ENCODE measurements at regions not wholly inside any gene's neighbourhood (a gene's known extent, or its start where the extent isn't known, plus 50 kb on each side); places are given as distances from the start of the nearest gene placed in this dataset.

- Histone ChIP-seq H3K9ac (ENCODE audit: low read length) (no peak overlapping the region), H3K4me3 (ENCODE audit: control extremely low read depth in 1 of 5, extremely low read depth in 1 of 5, insufficient read depth in 1 of 5, low read depth in 2 of 5, low read length in 4 of 5) (no peak overlapping the region), H3K27ac (ENCODE audit: low read length in 2 of 2) (no peak overlapping the region), H3K9me3 (ENCODE audit: control extremely low read depth in 1 of 3, control insufficient read depth in 2 of 3, insufficient read depth in 1 of 3, low read length in 2 of 3) (peaks cover 0 to 3% (median 0%) of the 10 kb centered on the region in 3 donors), H3K4me2 (replicated peaks; ENCODE audit: low read depth, low read length, poor library complexity, severe bottlenecking) (peak overlapping the region; percentile 8), H2AFZ (ENCODE audit: insufficient read depth, low read depth, low read length, poor library complexity, severe bottlenecking) (no peak overlapping the region), H3K79me2 (ENCODE audit: control insufficient read depth, insufficient read depth, low read length) (no peaks in the 10 kb centered on the region), H3K27me3 (replicated peaks in 1 of 4; ENCODE audit: control extremely low read depth in 1 of 4, control insufficient read depth in 3 of 4, insufficient read depth in 4 of 4, low read length in 3 of 4) (peaks cover 0 to 7% (median 2%) of the 10 kb centered on the region in 4 experiments), H3K36me3 (replicated peaks in 1 of 2; ENCODE audit: control extremely low read depth in 1 of 2, control insufficient read depth in 1 of 2, extremely low read depth in 1 of 2, insufficient read depth in 2 of 2, low read length in 1 of 2) (no peaks in the 10 kb centered on the region), H4K20me1 (ENCODE audit: control insufficient read depth, insufficient read depth, low read length, poor library complexity, severe bottlenecking) (no peaks in the 10 kb centered on the region), H3K4me1 (ENCODE audit: control insufficient read depth in 2 of 2, insufficient read depth in 2 of 2, low read length in 2 of 2) (peaks cover 0 to 10% of the 10 kb centered on the region in 2 donors)
- ATAC-seq (ENCODE audit: low read depth) (no peak), DNase-seq (no peak)
- POLR2A ChIA-PET = interaction anchor here (0.7 kb wide), 1 partner anchor 35 kb away, joined by 3 read pairs; no protein-coding TSS in a partner anchor
- WGBS (ENCODE audit: insufficient coverage) = 78% methylated on average over 51 of the region's 64 CpGs
- peaks cover 10% of the 10 kb centered on the region for H3K4me1 Mint-ChIP-seq
- H3K27me3 Mint-ChIP-seq = peaks cover 21% of the 10 kb centered on the region
- no peaks in the 10 kb centered on the region for H3K9me3 Mint-ChIP-seq (ENCODE audit: insufficient read depth)
- peak overlapping the region; percentile 21 for H3K4me3 Mint-ChIP-seq
- TF ChIP-seq EZH2 (IDR thresholded peaks at IDR 0.05; ENCODE audit: borderline replicate concordance, insufficient read depth, low read depth, low read length, poor library complexity, severe bottlenecking) (no peak), CTCF (IDR thresholded peaks at IDR 0.05) (no peak)
- CTCF ChIA-PET = no interaction called here
- peak overlapping the region; percentile 47 for H3K27ac Mint-ChIP-seq
- intact Hi-C loops (cut with micrococcal nuclease) = no loop called here
Measured at GRCh38 chr17:83152745-83153611, 73.6 kb downstream of the METRNL start.

GRCh38 chr17:83153681-83154310 is 74.4 kb downstream of the METRNL start:
- TF ChIP-seq CTCF (IDR thresholded peaks at IDR 0.05) (no peak), EZH2 (IDR thresholded peaks at IDR 0.05; ENCODE audit: borderline replicate concordance, insufficient read depth, low read depth, low read length, poor library complexity, severe bottlenecking) (no peak)
- POLR2A ChIA-PET = no interaction called here
- no peak overlapping the region for H3K4me3 ChIP-seq (ENCODE audit: control extremely low read depth in 1 of 5, extremely low read depth in 1 of 5, insufficient read depth in 1 of 5, low read depth in 2 of 5, low read length in 4 of 5)
- ATAC-seq (ENCODE audit: low read depth) (no peak), DNase-seq (no peak)
- no peak overlapping the region for H2AFZ ChIP-seq (ENCODE audit: insufficient read depth, low read depth, low read length, poor library complexity, severe bottlenecking)
- H4K20me1 ChIP-seq (ENCODE audit: control insufficient read depth, insufficient read depth, low read length, poor library complexity, severe bottlenecking) = no peaks in the 10 kb centered on the region
- Mint-ChIP-seq H3K9me3 (ENCODE audit: insufficient read depth) (no peaks in the 10 kb centered on the region), H3K27ac (no peak overlapping the region), H3K4me1 (peaks cover 10% of the 10 kb centered on the region), H3K27me3 (peaks cover 23% of the 10 kb centered on the region), H3K4me3 (no peak overlapping the region)
- peaks cover 0 to under 1% (median 0%) of the 10 kb centered on the region in 4 experiments for H3K27me3 ChIP-seq (replicated peaks in 1 of 4; ENCODE audit: control extremely low read depth in 1 of 4, control insufficient read depth in 3 of 4, insufficient read depth in 4 of 4, low read length in 3 of 4)
- no peak overlapping the region for H3K27ac ChIP-seq (ENCODE audit: low read length in 2 of 2)
- CTCF ChIA-PET = no interaction called here
- H3K4me2 ChIP-seq (replicated peaks; ENCODE audit: low read depth, low read length, poor library complexity, severe bottlenecking) = peak overlapping the region; percentile 8
- H3K9me3 ChIP-seq (ENCODE audit: control extremely low read depth in 1 of 3, control insufficient read depth in 2 of 3, insufficient read depth in 1 of 3, low read length in 2 of 3) = peaks cover 0 to 3% (median 0%) of the 10 kb centered on the region in 3 donors
- intact Hi-C loops (cut with micrococcal nuclease) = no loop called here
- H3K4me1 ChIP-seq (ENCODE audit: control insufficient read depth in 2 of 2, insufficient read depth in 2 of 2, low read length in 2 of 2) = peaks cover 0 to 10% of the 10 kb centered on the region in 2 donors
- no peak overlapping the region for H3K9ac ChIP-seq (ENCODE audit: low read length)
- no peaks in the 10 kb centered on the region for H3K36me3 ChIP-seq (replicated peaks in 1 of 2; ENCODE audit: control extremely low read depth in 1 of 2, control insufficient read depth in 1 of 2, extremely low read depth in 1 of 2, insufficient read depth in 2 of 2, low read length in 1 of 2)
- 89% methylated on average over 24 of the region's 29 CpGs for WGBS (ENCODE audit: insufficient coverage)
- H3K79me2 ChIP-seq (ENCODE audit: control insufficient read depth, insufficient read depth, low read length) = no peaks in the 10 kb centered on the region

All from B cell (primary cell).